HepG2 (cell line): ENCODE measurements at regions not wholly inside any gene's neighbourhood (a gene's known extent, or its start where the extent isn't known, plus 50 kb on each side); places are given as distances from the start of the nearest gene placed in this dataset.

ENCODE experiments used
- ATAC-seq: fragments of 200-7000 bp; cut with Tn5 transposase; 3 replicates; pipeline ENCODE4 v1.9.1; 2020; ENCODE audit warnings: mild to moderate bottlenecking, moderate library complexity
- BruUV-seq: library from RNA; stranded (reverse); fragments of 400-500 nt; replicated peaks from 2 replicates; lab custom pipeline; 2021; lab: Mats Ljungman, UMichigan
- CTCF ChIA-PET: fragments of 300-600 bp; formaldehyde crosslinking; extraction: SDS; loops from one replicate; lab custom pipeline; 2021; ENCODE audit warnings: low total read pairs, inconsistent platforms, low intra/inter-chr PET ratio; lab: Yijun Ruan, JAX
- POLR2A ChIA-PET: fragments of 350-600 bp; sonication (Branson Sonifier 250); formaldehyde crosslinking; loops from one replicate; lab custom pipeline; 2020; ENCODE audit warnings: antibody characterized with exemption, inconsistent platforms; lab: Yijun Ruan, JAX
- DNase-seq: peaks from one replicate; pipeline ENCODE4 v3.0.0-alpha.2; 2015; ENCODE audit warnings: low spot score
- FAIRE-seq: peaks from 3 replicates; lab custom pipeline; 2011; peaks lifted over from hg19 to GRCh38; lab: Jason Lieb, UNC
- H2AFZ ChIP-seq: one replicate; pipeline ENCODE4 v1.6.1; 2011; ENCODE audit warnings: low read length, inconsistent platforms
- H3K27ac ChIP-seq: fragments of 300-600 bp; 3 replicates; pipeline ENCODE4 v1.8.0; 2011; ENCODE audit warnings: mixed run types, mild to moderate bottlenecking, mixed read lengths, low read length, inconsistent platforms; ENCODE audit not compliant: insufficient read depth; ENCODE audit errors: extremely low read length
- H3K27me3 ChIP-seq, 2 experiments: fragments of 200-600 bp in 1 of 2; 2 replicates in 1 of 2; 3 replicates in 1 of 2; pipeline versions ENCODE4 v1.6.0 to v1.8.0; 2011; ENCODE audit warnings: low read length in 2 of 2, mild to moderate bottlenecking in 2 of 2, moderate library complexity in 2 of 2, inconsistent platforms in 1 of 2; ENCODE audit not compliant: insufficient read depth in 2 of 2, control insufficient read depth in 1 of 2
- H3K36me3 ChIP-seq, 2 experiments: fragments of 200-600 bp in 1 of 2; replicated peaks in 1 of 2; 2 replicates in 1 of 2; 3 replicates in 1 of 2; pipeline versions ENCODE4 v1.5.1 to v1.8.0; 2011; ENCODE audit warnings: low read length in 2 of 2, inconsistent platforms in 1 of 2; ENCODE audit not compliant: insufficient read depth in 2 of 2, control insufficient read depth in 1 of 2
- H3K4me1 ChIP-seq: 2 replicates; pipeline ENCODE4 v1.5.1; 2012; ENCODE audit warnings: low read length, inconsistent platforms; ENCODE audit not compliant: insufficient read depth
- H3K4me2 ChIP-seq: 2 replicates; pipeline ENCODE4 v1.6.0; 2011; ENCODE audit warnings: low read depth, low read length, inconsistent platforms
- H3K4me3 ChIP-seq, 3 experiments: fragments of 200-600 bp in 1 of 3; sonication (generic), shearing (Covaris generic) in 1 of 3; replicated peaks in 1 of 3; 2 replicates each; pipeline ENCODE4 v1.5.1; 2011 to 2016; ENCODE audit warnings: low read length in 3 of 3, inconsistent platforms in 2 of 3, low read depth in 2 of 3, mild to moderate bottlenecking in 2 of 3, control low read depth in 1 of 3, mixed read lengths in 1 of 3; ENCODE audit not compliant: insufficient read depth in 1 of 3
- H3K79me2 ChIP-seq: one replicate; pipeline ENCODE4 v1.6.1; 2011; ENCODE audit warnings: low read length, inconsistent platforms; ENCODE audit not compliant: insufficient read depth
- H3K9ac ChIP-seq: 2 replicates; pipeline ENCODE4 v1.6.0; 2011; ENCODE audit warnings: mild to moderate bottlenecking, low read depth, low read length, inconsistent platforms; ENCODE audit not compliant: insufficient read depth
- H3K9me3 ChIP-seq: 2 replicates; pipeline ENCODE4 v1.5.1; 2012; ENCODE audit warnings: mild to moderate bottlenecking, low read length
- H4K20me1 ChIP-seq: 2 replicates; pipeline ENCODE4 v1.6.0; 2011; ENCODE audit warnings: inconsistent platforms, mild to moderate bottlenecking, low read length, moderate library complexity; ENCODE audit not compliant: insufficient read depth
- KMT2B ChIP-seq: IDR thresholded peaks from 2 replicates; pipeline ENCODE4 v1.6.1; 2016; ENCODE audit warnings: missing genetic modification reagents, missing compliant biosample characterization
- NFYB ChIP-seq: sonication (generic); formaldehyde crosslinking; IDR thresholded peaks from 2 replicates; pipeline ENCODE4 v1.4.0; 2020; ENCODE audit warnings: missing genetic modification reagents
- SIN3A ChIP-seq: IDR thresholded peaks from 2 replicates; pipeline ENCODE4 v1.6.1; 2011; ENCODE audit warnings: low read depth, mild to moderate bottlenecking, control low read depth, low read length, borderline replicate concordance
- ZNF124 ChIP-seq: sonication (generic); formaldehyde crosslinking; IDR thresholded peaks from 2 replicates; pipeline ENCODE4 v1.4.0; 2020; ENCODE audit warnings: missing genetic modification reagents
- in situ Hi-C: cut with HindIII; loops from 2 replicates; pipeline ENCODE4 v1.10.0; 2017; ENCODE audit warnings: low pct_unique_long_range_greater_than_20kb; ENCODE audit not compliant: extremely low pct_ligation_motif_present
- intact Hi-C: fragments of 100-400 bp; cut with micrococcal nuclease; formaldehyde crosslinking; loops from one replicate; pipeline ENCODE4 v1.10.0; 2022; ENCODE audit not compliant: unreplicated experiment
- TF ChIP-seq, protein P1 (sequence below): IDR thresholded peaks from 2 replicates; pipeline ENCODE4 v1.6.1; 2018; ENCODE audit warnings: missing genetic modification reagents
- TF ChIP-seq, protein P2 (sequence below): sonication (generic); formaldehyde crosslinking; IDR thresholded peaks from 2 replicates; pipeline ENCODE4 v1.5.1; 2020; ENCODE audit warnings: mild to moderate bottlenecking, missing genetic modification reagents, borderline replicate concordance
- TF ChIP-seq, protein P3 (sequence below): sonication (generic); formaldehyde crosslinking; IDR thresholded peaks from 2 replicates; pipeline ENCODE4 v1.8.0; 2023; ENCODE audit warnings: mild to moderate bottlenecking, missing genetic modification reagents

DNA sequence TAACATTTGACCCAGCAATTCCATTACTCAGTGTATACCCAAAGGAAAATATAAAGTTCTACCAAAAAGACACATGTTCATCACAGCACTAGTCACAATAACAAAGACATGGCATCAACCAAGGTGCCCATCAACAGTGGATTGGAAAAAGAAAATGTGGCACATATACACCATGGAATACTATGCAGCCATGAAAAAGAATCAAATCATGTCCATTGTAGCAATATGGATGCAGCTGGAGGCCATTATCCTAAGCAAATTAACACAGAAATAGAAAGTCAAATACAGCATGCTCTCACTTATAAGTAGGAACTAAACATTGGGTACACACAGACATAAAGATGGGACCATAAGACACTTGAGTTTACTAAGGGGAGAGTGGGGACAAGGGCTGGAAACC lies 441.9 kb upstream of the ID4 start:
- H3K4me1 ChIP-seq: no peaks in the 10 kb centered on the region
- H3K4me3 ChIP-seq: no peak overlapping the region
- no peak for ATAC-seq
- H3K79me2 ChIP-seq: no peaks in the 10 kb centered on the region
- TF ChIP-seq ZNF124 (CRISPR knock-in tag): no peak
- TF ChIP-seq, protein P1, sequence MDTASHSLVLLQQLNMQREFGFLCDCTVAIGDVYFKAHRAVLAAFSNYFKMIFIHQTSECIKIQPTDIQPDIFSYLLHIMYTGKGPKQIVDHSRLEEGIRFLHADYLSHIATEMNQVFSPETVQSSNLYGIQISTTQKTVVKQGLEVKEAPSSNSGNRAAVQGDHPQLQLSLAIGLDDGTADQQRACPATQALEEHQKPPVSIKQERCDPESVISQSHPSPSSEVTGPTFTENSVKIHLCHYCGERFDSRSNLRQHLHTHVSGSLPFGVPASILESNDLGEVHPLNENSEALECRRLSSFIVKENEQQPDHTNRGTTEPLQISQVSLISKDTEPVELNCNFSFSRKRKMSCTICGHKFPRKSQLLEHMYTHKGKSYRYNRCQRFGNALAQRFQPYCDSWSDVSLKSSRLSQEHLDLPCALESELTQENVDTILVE (CRISPR knock-in tag): no peak
- TF ChIP-seq, protein P2, sequence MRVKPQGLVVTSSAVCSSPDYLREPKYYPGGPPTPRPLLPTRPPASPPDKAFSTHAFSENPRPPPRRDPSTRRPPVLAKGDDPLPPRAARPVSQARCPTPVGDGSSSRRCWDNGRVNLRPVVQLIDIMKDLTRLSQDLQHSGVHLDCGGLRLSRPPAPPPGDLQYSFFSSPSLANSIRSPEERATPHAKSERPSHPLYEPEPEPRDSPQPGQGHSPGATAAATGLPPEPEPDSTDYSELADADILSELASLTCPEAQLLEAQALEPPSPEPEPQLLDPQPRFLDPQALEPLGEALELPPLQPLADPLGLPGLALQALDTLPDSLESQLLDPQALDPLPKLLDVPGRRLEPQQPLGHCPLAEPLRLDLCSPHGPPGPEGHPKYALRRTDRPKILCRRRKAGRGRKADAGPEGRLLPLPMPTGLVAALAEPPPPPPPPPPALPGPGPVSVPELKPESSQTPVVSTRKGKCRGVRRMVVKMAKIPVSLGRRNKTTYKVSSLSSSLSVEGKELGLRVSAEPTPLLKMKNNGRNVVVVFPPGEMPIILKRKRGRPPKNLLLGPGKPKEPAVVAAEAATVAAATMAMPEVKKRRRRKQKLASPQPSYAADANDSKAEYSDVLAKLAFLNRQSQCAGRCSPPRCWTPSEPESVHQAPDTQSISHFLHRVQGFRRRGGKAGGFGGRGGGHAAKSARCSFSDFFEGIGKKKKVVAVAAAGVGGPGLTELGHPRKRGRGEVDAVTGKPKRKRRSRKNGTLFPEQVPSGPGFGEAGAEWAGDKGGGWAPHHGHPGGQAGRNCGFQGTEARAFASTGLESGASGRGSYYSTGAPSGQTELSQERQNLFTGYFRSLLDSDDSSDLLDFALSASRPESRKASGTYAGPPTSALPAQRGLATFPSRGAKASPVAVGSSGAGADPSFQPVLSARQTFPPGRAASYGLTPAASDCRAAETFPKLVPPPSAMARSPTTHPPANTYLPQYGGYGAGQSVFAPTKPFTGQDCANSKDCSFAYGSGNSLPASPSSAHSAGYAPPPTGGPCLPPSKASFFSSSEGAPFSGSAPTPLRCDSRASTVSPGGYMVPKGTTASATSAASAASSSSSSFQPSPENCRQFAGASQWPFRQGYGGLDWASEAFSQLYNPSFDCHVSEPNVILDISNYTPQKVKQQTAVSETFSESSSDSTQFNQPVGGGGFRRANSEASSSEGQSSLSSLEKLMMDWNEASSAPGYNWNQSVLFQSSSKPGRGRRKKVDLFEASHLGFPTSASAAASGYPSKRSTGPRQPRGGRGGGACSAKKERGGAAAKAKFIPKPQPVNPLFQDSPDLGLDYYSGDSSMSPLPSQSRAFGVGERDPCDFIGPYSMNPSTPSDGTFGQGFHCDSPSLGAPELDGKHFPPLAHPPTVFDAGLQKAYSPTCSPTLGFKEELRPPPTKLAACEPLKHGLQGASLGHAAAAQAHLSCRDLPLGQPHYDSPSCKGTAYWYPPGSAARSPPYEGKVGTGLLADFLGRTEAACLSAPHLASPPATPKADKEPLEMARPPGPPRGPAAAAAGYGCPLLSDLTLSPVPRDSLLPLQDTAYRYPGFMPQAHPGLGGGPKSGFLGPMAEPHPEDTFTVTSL (CRISPR knock-in tag): no peak
- no peak for TF ChIP-seq SIN3A
- TF ChIP-seq, protein P3, sequence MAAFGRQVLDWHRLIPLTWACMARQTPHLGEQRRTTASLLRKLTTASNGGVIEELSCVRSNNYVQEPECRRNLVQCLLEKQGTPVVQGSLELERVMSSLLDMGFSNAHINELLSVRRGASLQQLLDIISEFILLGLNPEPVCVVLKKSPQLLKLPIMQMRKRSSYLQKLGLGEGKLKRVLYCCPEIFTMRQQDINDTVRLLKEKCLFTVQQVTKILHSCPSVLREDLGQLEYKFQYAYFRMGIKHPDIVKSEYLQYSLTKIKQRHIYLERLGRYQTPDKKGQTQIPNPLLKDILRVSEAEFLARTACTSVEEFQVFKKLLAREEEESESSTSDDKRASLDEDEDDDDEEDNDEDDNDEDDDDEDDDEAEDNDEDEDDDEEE (CRISPR knock-in tag): no peak
- TF ChIP-seq NFYB (CRISPR knock-in tag): no peak
- no peak for TF ChIP-seq KMT2B (CRISPR knock-in tag)
- ChIA-PET CTCF (no interaction called here), POLR2A (no interaction called here)
- in situ Hi-C loops: no loop called here
- intact Hi-C loops: no loop called here
- no peak overlapping the region for H3K9ac ChIP-seq
- H3K4me2 ChIP-seq: no peak overlapping the region
- H3K36me3 ChIP-seq: no peaks in the 10 kb centered on the region
- no peaks in the 10 kb centered on the region for H4K20me1 ChIP-seq
- no peak for DNase-seq
- BruUV-seq: no TSS peak
- FAIRE-seq: no peak
- no peaks in the 10 kb centered on the region for H3K27me3 ChIP-seq
- H3K9me3 ChIP-seq: peaks cover 46% of the 10 kb centered on the region; the same call in 1 of the 2 replicates
- H2AFZ ChIP-seq: no peak overlapping the region
- no peak overlapping the region for H3K27ac ChIP-seq
